ENCODE measurements at regions not wholly inside any gene's neighbourhood (a gene's known extent, or its start where the extent isn't known, plus 50 kb on each side); places are given as distances from the start of the nearest gene placed in this dataset.
A peak's percentile ranks its signal among the peaks of the same experiment; 100 is the strongest.

DNA sequence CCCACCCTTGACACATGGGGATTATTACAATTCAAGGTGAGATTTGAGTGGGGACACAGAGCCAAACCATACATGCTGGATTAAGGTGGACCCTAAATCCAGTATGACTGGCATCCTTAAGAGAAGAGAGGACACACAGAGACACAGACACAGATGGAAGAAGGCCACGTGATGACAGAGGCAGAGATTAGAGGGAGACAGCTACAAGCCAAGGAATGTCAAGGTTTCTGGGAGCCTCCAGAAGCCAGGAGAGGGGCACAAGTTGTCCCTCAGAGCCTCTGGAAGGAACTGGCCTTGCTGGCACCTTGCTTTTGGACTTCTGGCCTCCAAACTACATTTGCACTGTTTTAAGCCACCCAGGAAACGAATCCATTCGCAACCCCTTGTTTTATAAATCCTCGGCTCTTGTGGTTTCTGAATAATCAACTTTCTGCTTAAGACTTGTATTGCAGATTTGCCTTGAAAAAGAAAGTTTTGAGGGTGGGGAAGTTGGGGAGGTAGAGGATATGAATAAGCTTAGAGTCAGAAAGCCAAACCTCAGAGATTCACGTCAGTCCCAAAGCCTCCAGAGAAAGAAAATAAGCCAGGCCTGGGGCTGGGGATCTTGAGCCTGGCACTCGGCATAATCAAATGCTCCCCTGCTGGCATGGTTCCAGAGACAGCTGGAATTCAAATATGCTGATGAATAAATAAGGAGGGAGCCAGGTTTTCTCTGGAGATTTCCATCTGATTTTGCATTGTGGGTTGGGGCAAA, 224.2 kb upstream of the PWP1 start:
- H3K4me1 ChIP-seq (ENCODE audit: insufficient read depth, low read length), result no peaks in the 10 kb centered on the region
- no peak overlapping the region for H3T11ph ChIP-seq (ENCODE audit: low read length)
- no peak overlapping the region for H4K5ac ChIP-seq (ENCODE audit: insufficient read length, low read depth, low read length)
- no peak overlapping the region for H3K14ac ChIP-seq (ENCODE audit: insufficient read depth, low read length)
- H3K36me3 Mint-ChIP-seq (ENCODE audit: insufficient read depth in 1 of 3, low read depth in 3 of 3), result no peaks in the 10 kb centered on the region
- H2AFZ ChIP-seq (ENCODE audit: low read length), result no peak overlapping the region
- no peak overlapping the region for H3K9ac ChIP-seq (ENCODE audit: extremely low read depth, insufficient read length, low read length)
- TF ChIP-seq, protein P1, sequence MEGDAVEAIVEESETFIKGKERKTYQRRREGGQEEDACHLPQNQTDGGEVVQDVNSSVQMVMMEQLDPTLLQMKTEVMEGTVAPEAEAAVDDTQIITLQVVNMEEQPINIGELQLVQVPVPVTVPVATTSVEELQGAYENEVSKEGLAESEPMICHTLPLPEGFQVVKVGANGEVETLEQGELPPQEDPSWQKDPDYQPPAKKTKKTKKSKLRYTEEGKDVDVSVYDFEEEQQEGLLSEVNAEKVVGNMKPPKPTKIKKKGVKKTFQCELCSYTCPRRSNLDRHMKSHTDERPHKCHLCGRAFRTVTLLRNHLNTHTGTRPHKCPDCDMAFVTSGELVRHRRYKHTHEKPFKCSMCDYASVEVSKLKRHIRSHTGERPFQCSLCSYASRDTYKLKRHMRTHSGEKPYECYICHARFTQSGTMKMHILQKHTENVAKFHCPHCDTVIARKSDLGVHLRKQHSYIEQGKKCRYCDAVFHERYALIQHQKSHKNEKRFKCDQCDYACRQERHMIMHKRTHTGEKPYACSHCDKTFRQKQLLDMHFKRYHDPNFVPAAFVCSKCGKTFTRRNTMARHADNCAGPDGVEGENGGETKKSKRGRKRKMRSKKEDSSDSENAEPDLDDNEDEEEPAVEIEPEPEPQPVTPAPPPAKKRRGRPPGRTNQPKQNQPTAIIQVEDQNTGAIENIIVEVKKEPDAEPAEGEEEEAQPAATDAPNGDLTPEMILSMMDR (conservative IDR thresholded peaks at IDR 0.05), result no peak
- H2BK12ac ChIP-seq (ENCODE audit: insufficient read length, low read depth, low read length), result no peak overlapping the region
- no peaks in the 10 kb centered on the region for H3K79me1 ChIP-seq (ENCODE audit: insufficient read depth, low read depth, low read length, poor library complexity, severe bottlenecking)
- H4K91ac ChIP-seq (ENCODE audit: insufficient read length, low read depth, low read length), result no peak overlapping the region
- H3K4me1 Mint-ChIP-seq, result peaks cover 8 to 9% of the 10 kb centered on the region in 2 experiments; a peak in 3 of 4 replicates
- no peak overlapping the region for H2AK5ac ChIP-seq (ENCODE audit: insufficient read length, low read length)
- H2BK5ac ChIP-seq (ENCODE audit: insufficient read length, low read length), result no peak overlapping the region
- no peak overlapping the region for H3K4ac ChIP-seq (ENCODE audit: low read depth, low read length)
- H3K79me2 ChIP-seq (ENCODE audit: insufficient read depth, low read length), result no peaks in the 10 kb centered on the region
- no peak overlapping the region for H3K56ac ChIP-seq (ENCODE audit: insufficient read length, low read depth, low read length)
- H3K27ac ChIP-seq (ENCODE audit: insufficient read length, low read depth, low read length), result no peak overlapping the region
- no peak overlapping the region for H3K4me3 Mint-ChIP-seq
- H2BK15ac ChIP-seq (ENCODE audit: low read depth, low read length), result no peak overlapping the region
- no CpG with 5 or more reads among the region's 6 CpGs for WGBS (ENCODE audit: extremely low coverage, insufficient read length, low lambda C conversion rate)
- H4K8ac ChIP-seq (replicated peaks; ENCODE audit: insufficient read length, low read depth, low read length), result no peak overlapping the region
- no peaks in the 10 kb centered on the region for H4K20me1 ChIP-seq (ENCODE audit: control insufficient read depth, insufficient read depth, insufficient read length)
- H2BK20ac ChIP-seq (ENCODE audit: low read depth, low read length, poor library complexity, severe bottlenecking), result no peak overlapping the region
- H3K4me2 ChIP-seq (ENCODE audit: insufficient read depth, insufficient read length, low read length), result no peak overlapping the region
- no peak overlapping the region for H3K18ac ChIP-seq (ENCODE audit: insufficient read length, low read depth, low read length)
- no peaks in the 10 kb centered on the region for H3K9me3 Mint-ChIP-seq
- no peaks in the 10 kb centered on the region for H3K27me3 ChIP-seq (ENCODE audit: insufficient read depth, low read length)
- H3K27me3 Mint-ChIP-seq (ENCODE audit: low read depth), result peaks cover 3% of the 10 kb centered on the region; the same call in 1 of the 2 replicates
- DNase-seq, result no peak
- H3K23me2 ChIP-seq (ENCODE audit: insufficient read length, low read depth, low read length, poor library complexity, severe bottlenecking), result no peaks in the 10 kb centered on the region
- H3K23ac ChIP-seq (ENCODE audit: insufficient read length, low read depth, low read length), result no peak overlapping the region
- H2BK120ac ChIP-seq (ENCODE audit: low read depth, low read length, poor library complexity, severe bottlenecking), result no peak overlapping the region
- H3K9me3 ChIP-seq (ENCODE audit: control insufficient read depth, low read depth, low read length), result no peaks in the 10 kb centered on the region
- peak overlapping the region in 1 of 3 experiments; percentile 57; a peak in 1 of 7 replicates for H3K27ac Mint-ChIP-seq

Data from H9 (cell line).